Fibroblast of skin of back (primary cell): ENCODE measurements at regions not wholly inside any gene's neighbourhood (a gene's known extent, or its start where the extent isn't known, plus 50 kb on each side); places are given as distances from the start of the nearest gene placed in this dataset.

Source experiments
- DNase-seq: peaks from one replicate; pipeline ENCODE4 v3.0.0-alpha.2; 2013

GRCh38 chr22:47476231-47476630, 713.8 kb downstream of the TBC1D22A start:
- no peak for DNase-seq

GRCh38 chr22:47474895-47475294, 712.4 kb downstream of the TBC1D22A start:
- DNase-seq = no peak

- DNase-seq = no peak
These were observed 712.0 kb downstream of the TBC1D22A start for GRCh38 chr22:47474464-47474863.

- DNase-seq = no peak
These were observed 710.2 kb downstream of the TBC1D22A start for GRCh38 chr22:47472636-47473035.

- DNase-seq = no peak
These were observed 709.0 kb downstream of the TBC1D22A start for GRCh38 chr22:47471406-47471805.

- no peak for DNase-seq
These were observed 703.4 kb downstream of the TBC1D22A start for GRCh38 chr22:47465809-47466208.

- no peak for DNase-seq
These were observed 702.8 kb downstream of the TBC1D22A start for GRCh38 chr22:47465222-47465621.

- DNase-seq = no peak
These were observed 700.8 kb downstream of the TBC1D22A start for GRCh38 chr22:47463220-47463619.

- no peak for DNase-seq
These were observed 698.4 kb downstream of the TBC1D22A start for GRCh38 chr22:47460861-47461260.

- no peak for DNase-seq
These were observed 697.7 kb downstream of the TBC1D22A start for GRCh38 chr22:47460176-47460575.

GRCh38 chr22:47458348-47458747, 695.9 kb downstream of the TBC1D22A start:
- DNase-seq = no peak

- DNase-seq = no peak
These were observed 695.3 kb downstream of the TBC1D22A start for GRCh38 chr22:47457509-47458300.

- no peak for DNase-seq
These were observed 694.6 kb downstream of the TBC1D22A start for GRCh38 chr22:47457021-47457420.

- no peak for DNase-seq
These were observed 693.6 kb downstream of the TBC1D22A start for GRCh38 chr22:47456031-47456430.

GRCh38 chr22:47453049-47453448, 690.6 kb downstream of the TBC1D22A start:
- no peak for DNase-seq

- DNase-seq = peak; percentile 1
These were observed 689.7 kb downstream of the TBC1D22A start for GRCh38 chr22:47452184-47452583.

GRCh38 chr22:47450876-47451475, 688.5 kb downstream of the TBC1D22A start:
- no peak for DNase-seq

- DNase-seq = no peak
These were observed 687.2 kb downstream of the TBC1D22A start for GRCh38 chr22:47449508-47450270.

GRCh38 chr22:47448231-47449223, 686.1 kb downstream of the TBC1D22A start:
- no peak for DNase-seq

GRCh38 chr22:47446821-47447810, 684.7 kb downstream of the TBC1D22A start:
- DNase-seq = no peak

GRCh38 chr22:47446331-47446730, 683.9 kb downstream of the TBC1D22A start:
- DNase-seq = no peak
